A549 (cell line): ENCODE measurements at regions not wholly inside any gene's neighbourhood (a gene's known extent, or its start where the extent isn't known, plus 50 kb on each side); places are given as distances from the start of the nearest gene placed in this dataset.

Experiments
- MYC ChIP-seq: IDR thresholded peaks from 2 replicates; pipeline ENCODE4 v1.6.1; 2012; ENCODE audit warnings: mild to moderate bottlenecking, inconsistent platforms, low read length, improper control_type of control experiment, borderline replicate concordance
- TF ChIP-seq, protein P1 (sequence below): fragments of >200 bp; sonication (Bioruptor Twin); formaldehyde crosslinking; IDR thresholded peaks from 3 replicates; pipeline ENCODE4 v1.5.1; 2016

DNA sequence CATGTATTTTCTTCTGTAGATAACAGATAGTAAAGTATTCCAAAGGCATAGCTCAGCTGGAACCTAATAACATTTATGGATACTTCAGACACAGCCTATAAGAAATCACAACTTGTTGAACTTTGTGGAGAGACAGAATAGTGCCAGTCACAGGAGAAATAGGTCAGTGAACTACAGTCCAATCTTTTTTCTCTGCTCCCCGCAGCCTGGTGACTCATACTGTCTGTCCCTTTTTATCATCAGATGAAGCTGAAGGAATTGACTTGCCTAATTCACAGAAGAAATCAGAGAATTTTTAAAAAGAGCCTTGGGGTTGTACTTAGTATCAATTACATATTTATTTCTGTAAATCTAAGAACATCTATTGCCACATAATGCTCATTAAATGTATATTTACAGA, 222.3 kb downstream of the ALG10 start:
- TF ChIP-seq, protein P1, sequence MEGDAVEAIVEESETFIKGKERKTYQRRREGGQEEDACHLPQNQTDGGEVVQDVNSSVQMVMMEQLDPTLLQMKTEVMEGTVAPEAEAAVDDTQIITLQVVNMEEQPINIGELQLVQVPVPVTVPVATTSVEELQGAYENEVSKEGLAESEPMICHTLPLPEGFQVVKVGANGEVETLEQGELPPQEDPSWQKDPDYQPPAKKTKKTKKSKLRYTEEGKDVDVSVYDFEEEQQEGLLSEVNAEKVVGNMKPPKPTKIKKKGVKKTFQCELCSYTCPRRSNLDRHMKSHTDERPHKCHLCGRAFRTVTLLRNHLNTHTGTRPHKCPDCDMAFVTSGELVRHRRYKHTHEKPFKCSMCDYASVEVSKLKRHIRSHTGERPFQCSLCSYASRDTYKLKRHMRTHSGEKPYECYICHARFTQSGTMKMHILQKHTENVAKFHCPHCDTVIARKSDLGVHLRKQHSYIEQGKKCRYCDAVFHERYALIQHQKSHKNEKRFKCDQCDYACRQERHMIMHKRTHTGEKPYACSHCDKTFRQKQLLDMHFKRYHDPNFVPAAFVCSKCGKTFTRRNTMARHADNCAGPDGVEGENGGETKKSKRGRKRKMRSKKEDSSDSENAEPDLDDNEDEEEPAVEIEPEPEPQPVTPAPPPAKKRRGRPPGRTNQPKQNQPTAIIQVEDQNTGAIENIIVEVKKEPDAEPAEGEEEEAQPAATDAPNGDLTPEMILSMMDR: no peak
- no peak for TF ChIP-seq MYC
